GM23338 (cell line): ENCODE measurements at regions not wholly inside any gene's neighbourhood (a gene's known extent, or its start where the extent isn't known, plus 50 kb on each side); places are given as distances from the start of the nearest gene placed in this dataset.

Experiments used
- ATAC-seq: fragments of 200-7000 bp; cut with Tn5 transposase; 3 replicates; pipeline ENCODE4 v1.9.1; 2020
- DNase-seq: peaks from one replicate; pipeline ENCODE4 v3.0.0-alpha.2; 2015; ENCODE audit warnings: low spot score
- H2AFZ ChIP-seq: fragments of 200-600 bp; sonication (generic); 2 replicates; pipeline ENCODE4 v1.8.0; 2016; ENCODE audit warnings: antibody characterized with exemption, mild to moderate bottlenecking, moderate library complexity
- H3F3A ChIP-seq: fragments of 200-600 bp; sonication (generic); replicated peaks from 2 replicates; pipeline ENCODE4 v1.8.0; 2017; ENCODE audit warnings: antibody characterized with exemption, mixed run types, low read depth
- H3K27ac ChIP-seq: fragments of 200-600 bp; sonication (generic); 2 replicates; pipeline ENCODE4 v1.6.1; 2016; ENCODE audit warnings: low read depth
- H3K27me3 ChIP-seq: fragments of 200-600 bp; sonication (generic); 2 replicates; pipeline ENCODE4 v1.8.0; 2016; ENCODE audit warnings: mild to moderate bottlenecking, mixed run types, moderate library complexity; ENCODE audit not compliant: insufficient read depth
- H3K36me3 ChIP-seq: fragments of 200-600 bp; sonication (generic); 2 replicates; pipeline ENCODE4 v1.8.0; 2016; ENCODE audit warnings: mild to moderate bottlenecking; ENCODE audit not compliant: insufficient read depth
- H3K4me1 ChIP-seq: fragments of 200-600 bp; sonication (generic); 2 replicates; pipeline ENCODE4 v1.8.0; 2016; ENCODE audit warnings: mild to moderate bottlenecking, moderate library complexity; ENCODE audit not compliant: insufficient read depth
- H3K4me2 ChIP-seq: fragments of 200-600 bp; sonication (generic); 2 replicates; pipeline ENCODE4 v1.7.1; 2017; ENCODE audit warnings: mixed run types
- H3K4me3 ChIP-seq: fragments of 200-600 bp; sonication (generic); 2 replicates; pipeline ENCODE4 v1.6.1; 2016; ENCODE audit warnings: mixed run types
- H3K79me2 ChIP-seq: fragments of 200-600 bp; sonication (generic); replicated peaks from 2 replicates; pipeline ENCODE4 v1.8.0; 2017; ENCODE audit warnings: mild to moderate bottlenecking; ENCODE audit not compliant: insufficient read depth
- H3K9me2 ChIP-seq: fragments of 200-600 bp; sonication (generic); 2 replicates; pipeline ENCODE4 v1.8.0; 2017; ENCODE audit not compliant: insufficient read depth
- H4K20me1 ChIP-seq: fragments of 200-600 bp; sonication (generic); replicated peaks from 2 replicates; pipeline ENCODE4 v1.8.0; 2017; ENCODE audit warnings: mild to moderate bottlenecking; ENCODE audit not compliant: insufficient read depth
- H3K27ac Mint-ChIP-seq: 2 replicates; pipeline ENCODE4 v1.8.0; 2020; ENCODE audit warnings: inconsistent platforms, mild to moderate bottlenecking, moderate library complexity, mixed read lengths
- H3K27me3 Mint-ChIP-seq: 3 replicates; pipeline ENCODE4 v1.8.0; 2022; ENCODE audit warnings: low read depth, mild to moderate bottlenecking, moderate library complexity, mixed read lengths, inconsistent platforms; ENCODE audit not compliant: insufficient read depth, poor library complexity
- H3K36me3 Mint-ChIP-seq: 3 replicates; pipeline ENCODE4 v1.8.0; 2021; ENCODE audit warnings: low read depth, mild to moderate bottlenecking, inconsistent platforms, moderate library complexity, mixed read lengths
- H3K4me1 Mint-ChIP-seq: 3 replicates; pipeline ENCODE4 v1.8.0; 2020; ENCODE audit warnings: mild to moderate bottlenecking, inconsistent platforms, mixed read lengths
- H3K4me3 Mint-ChIP-seq: 3 replicates; pipeline ENCODE4 v1.8.0; 2021; ENCODE audit warnings: moderate library complexity, mild to moderate bottlenecking, inconsistent platforms, mixed read lengths
- H3K9me3 Mint-ChIP-seq: 3 replicates; pipeline ENCODE4 v1.8.0; 2020; ENCODE audit warnings: moderate library complexity, mild to moderate bottlenecking, inconsistent platforms, mixed read lengths
- CREB1 ChIP-seq: fragments of 250-450 bp; sonication (Bioruptor Pico); IDR thresholded peaks from 2 replicates; pipeline ENCODE4 v1.5.0; 2020; ENCODE audit warnings: low read depth, mild to moderate bottlenecking, moderate library complexity
- EZH2 ChIP-seq: fragments of 200-600 bp; sonication (generic); IDR thresholded peaks from one replicate; pipeline ENCODE4 v1.8.0; 2017; ENCODE audit warnings: antibody characterized with exemption, mild to moderate bottlenecking, low read depth; ENCODE audit not compliant: unreplicated experiment
- EZH2phosphoT487 ChIP-seq: fragments of 200-600 bp; sonication (generic); IDR thresholded peaks from one replicate; pipeline ENCODE4 v1.8.1; 2018; ENCODE audit warnings: antibody characterized with exemption; ENCODE audit not compliant: unreplicated experiment
- NANOG ChIP-seq: IDR thresholded peaks from 2 replicates; pipeline ENCODE4 v1.6.1; 2016; ENCODE audit warnings: antibody characterized with exemption, borderline replicate concordance
- POLR2AphosphoS5 ChIP-seq: IDR thresholded peaks from 2 replicates; pipeline ENCODE4 v1.6.1; 2016; ENCODE audit warnings: antibody characterized with exemption, low read depth
- STAT1 ChIP-seq: IDR thresholded peaks from one replicate; pipeline ENCODE4 v1.6.1; 2016; ENCODE audit warnings: antibody characterized with exemption; ENCODE audit not compliant: unreplicated experiment
- ZNF331 ChIP-seq: fragments of 250-450 bp; sonication (Bioruptor Pico); IDR thresholded peaks from 2 replicates; pipeline ENCODE4 v1.5.0; 2020; ENCODE audit warnings: low read depth, mild to moderate bottlenecking, moderate library complexity
- TF ChIP-seq, protein P1 (sequence below), 2 experiments: fragments of 200-600 bp in 1 of 2; sonication (generic) in 1 of 2; conservative IDR thresholded peaks; 2 replicates each; pipeline versions ENCODE4 v1.5.1 to v1.6.1; 2016 to 2017; ENCODE audit warnings: antibody characterized with exemption in 2 of 2, low read depth in 2 of 2, mild to moderate bottlenecking in 2 of 2, moderate library complexity in 1 of 2
- TF ChIP-seq, protein P2 (sequence below): IDR thresholded peaks from one replicate; pipeline ENCODE4 v1.6.1; 2018; ENCODE audit warnings: antibody characterized with exemption; ENCODE audit not compliant: unreplicated experiment

DNA sequence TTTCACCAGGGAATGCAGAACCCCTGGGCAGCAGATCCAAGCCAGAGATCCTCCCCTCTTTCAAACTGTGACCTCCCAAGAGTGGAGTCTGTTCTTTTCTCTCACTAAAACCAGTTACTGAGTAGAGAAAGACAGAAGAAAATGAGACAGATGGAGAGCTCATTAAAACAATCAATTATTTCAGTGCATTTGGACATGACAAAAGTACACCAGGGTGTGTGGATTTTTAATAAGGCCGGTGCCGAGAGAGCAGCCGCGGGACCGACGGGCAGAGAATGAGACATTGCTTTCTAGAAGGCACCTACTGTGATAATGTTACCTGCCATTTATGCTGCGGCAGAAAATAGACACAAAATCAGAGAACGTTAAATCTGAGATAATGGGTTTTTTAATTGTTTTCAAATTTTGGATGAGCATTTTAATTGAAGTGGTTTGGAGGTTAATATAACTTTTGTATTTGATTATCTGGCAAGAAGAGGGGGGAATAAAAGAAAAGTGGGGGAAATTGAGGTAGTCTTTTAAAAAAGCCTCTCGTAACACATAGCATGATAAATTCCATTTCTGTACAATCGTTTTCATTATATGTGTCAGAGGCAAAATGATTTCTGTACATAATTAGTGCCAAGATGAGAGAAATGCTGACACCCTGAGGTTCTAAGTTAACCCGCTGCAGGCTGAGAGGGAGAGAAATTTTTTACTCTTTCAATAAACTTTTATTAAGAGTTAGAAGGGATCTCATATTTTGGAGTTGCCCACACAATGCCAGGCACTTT lies 70.8 kb downstream of the HSPB8 start:
- Histone ChIP-seq H3K4me3 (no peak overlapping the region), H3K27ac (no peak overlapping the region), H3K27me3 (no peaks in the 10 kb centered on the region), H3K79me2 (no peaks in the 10 kb centered on the region), H3K4me1 (no peaks in the 10 kb centered on the region), H3K4me2 (no peak overlapping the region), H4K20me1 (no peaks in the 10 kb centered on the region), H3K36me3 (no peaks in the 10 kb centered on the region), H2AFZ (no peak overlapping the region), H3F3A (no peaks in the 10 kb centered on the region), H3K9me2 (no peaks in the 10 kb centered on the region)
- Mint-ChIP-seq H3K27ac (no peak overlapping the region), H3K4me1 (peaks cover 2% of the 10 kb centered on the region; the same call in 1 of the 3 replicates), H3K9me3 (no peaks in the 10 kb centered on the region), H3K36me3 (no peaks in the 10 kb centered on the region), H3K27me3 (peaks cover 4% of the 10 kb centered on the region), H3K4me3 (no peak overlapping the region)
- DNase-seq (no peak), ATAC-seq (no peak)
- TF ChIP-seq, protein P1, sequence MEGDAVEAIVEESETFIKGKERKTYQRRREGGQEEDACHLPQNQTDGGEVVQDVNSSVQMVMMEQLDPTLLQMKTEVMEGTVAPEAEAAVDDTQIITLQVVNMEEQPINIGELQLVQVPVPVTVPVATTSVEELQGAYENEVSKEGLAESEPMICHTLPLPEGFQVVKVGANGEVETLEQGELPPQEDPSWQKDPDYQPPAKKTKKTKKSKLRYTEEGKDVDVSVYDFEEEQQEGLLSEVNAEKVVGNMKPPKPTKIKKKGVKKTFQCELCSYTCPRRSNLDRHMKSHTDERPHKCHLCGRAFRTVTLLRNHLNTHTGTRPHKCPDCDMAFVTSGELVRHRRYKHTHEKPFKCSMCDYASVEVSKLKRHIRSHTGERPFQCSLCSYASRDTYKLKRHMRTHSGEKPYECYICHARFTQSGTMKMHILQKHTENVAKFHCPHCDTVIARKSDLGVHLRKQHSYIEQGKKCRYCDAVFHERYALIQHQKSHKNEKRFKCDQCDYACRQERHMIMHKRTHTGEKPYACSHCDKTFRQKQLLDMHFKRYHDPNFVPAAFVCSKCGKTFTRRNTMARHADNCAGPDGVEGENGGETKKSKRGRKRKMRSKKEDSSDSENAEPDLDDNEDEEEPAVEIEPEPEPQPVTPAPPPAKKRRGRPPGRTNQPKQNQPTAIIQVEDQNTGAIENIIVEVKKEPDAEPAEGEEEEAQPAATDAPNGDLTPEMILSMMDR (conservative IDR thresholded peaks at IDR 0.05; ENCODE audit: low read depth in 2 of 2), result no peak
- TF ChIP-seq EZH2 (no peak), NANOG (no peak), ZNF331 (CRISPR knock-in tag) (no peak)
- TF ChIP-seq, protein P2, sequence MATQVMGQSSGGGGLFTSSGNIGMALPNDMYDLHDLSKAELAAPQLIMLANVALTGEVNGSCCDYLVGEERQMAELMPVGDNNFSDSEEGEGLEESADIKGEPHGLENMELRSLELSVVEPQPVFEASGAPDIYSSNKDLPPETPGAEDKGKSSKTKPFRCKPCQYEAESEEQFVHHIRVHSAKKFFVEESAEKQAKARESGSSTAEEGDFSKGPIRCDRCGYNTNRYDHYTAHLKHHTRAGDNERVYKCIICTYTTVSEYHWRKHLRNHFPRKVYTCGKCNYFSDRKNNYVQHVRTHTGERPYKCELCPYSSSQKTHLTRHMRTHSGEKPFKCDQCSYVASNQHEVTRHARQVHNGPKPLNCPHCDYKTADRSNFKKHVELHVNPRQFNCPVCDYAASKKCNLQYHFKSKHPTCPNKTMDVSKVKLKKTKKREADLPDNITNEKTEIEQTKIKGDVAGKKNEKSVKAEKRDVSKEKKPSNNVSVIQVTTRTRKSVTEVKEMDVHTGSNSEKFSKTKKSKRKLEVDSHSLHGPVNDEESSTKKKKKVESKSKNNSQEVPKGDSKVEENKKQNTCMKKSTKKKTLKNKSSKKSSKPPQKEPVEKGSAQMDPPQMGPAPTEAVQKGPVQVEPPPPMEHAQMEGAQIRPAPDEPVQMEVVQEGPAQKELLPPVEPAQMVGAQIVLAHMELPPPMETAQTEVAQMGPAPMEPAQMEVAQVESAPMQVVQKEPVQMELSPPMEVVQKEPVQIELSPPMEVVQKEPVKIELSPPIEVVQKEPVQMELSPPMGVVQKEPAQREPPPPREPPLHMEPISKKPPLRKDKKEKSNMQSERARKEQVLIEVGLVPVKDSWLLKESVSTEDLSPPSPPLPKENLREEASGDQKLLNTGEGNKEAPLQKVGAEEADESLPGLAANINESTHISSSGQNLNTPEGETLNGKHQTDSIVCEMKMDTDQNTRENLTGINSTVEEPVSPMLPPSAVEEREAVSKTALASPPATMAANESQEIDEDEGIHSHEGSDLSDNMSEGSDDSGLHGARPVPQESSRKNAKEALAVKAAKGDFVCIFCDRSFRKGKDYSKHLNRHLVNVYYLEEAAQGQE, result no peak

DNA sequence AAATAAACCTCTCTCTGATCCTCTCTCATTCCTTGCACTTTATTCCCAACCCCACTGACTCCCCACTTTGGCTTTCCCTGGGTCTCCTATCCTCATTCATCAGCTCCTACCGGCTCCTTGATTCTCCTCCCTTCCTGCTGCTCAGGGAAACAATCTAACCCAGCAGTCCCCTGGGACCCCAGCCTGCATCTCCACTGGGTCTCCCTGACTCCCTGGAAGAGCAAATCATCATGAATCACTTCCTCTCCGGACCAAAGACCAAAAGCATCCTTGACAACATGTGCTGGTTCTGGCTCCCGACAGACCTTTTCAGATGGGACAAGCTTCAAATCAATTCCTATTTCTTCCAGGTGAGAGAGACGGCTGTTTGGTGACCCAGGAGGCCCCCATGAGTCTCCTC lies 76.6 kb downstream of the HSPB8 start:
- no peak overlapping the region for H2AFZ ChIP-seq
- no peaks in the 10 kb centered on the region for H3K36me3 ChIP-seq
- ATAC-seq (no peak), DNase-seq (no peak)
- no peaks in the 10 kb centered on the region for H3K4me1 ChIP-seq
- no peak overlapping the region for H3K27ac ChIP-seq
- no peak overlapping the region for H3K4me2 ChIP-seq
- Mint-ChIP-seq H3K27ac (no peak overlapping the region), H3K27me3 (peaks cover 9% of the 10 kb centered on the region), H3K9me3 (no peaks in the 10 kb centered on the region), H3K4me1 (no peaks in the 10 kb centered on the region), H3K4me3 (no peak overlapping the region), H3K36me3 (no peaks in the 10 kb centered on the region; the same call in 2 of the 3 replicates)
- no peaks in the 10 kb centered on the region for H3K9me2 ChIP-seq
- TF ChIP-seq, protein P2, result no peak
- TF ChIP-seq STAT1 (no peak), EZH2phosphoT487 (no peak), ZNF331 (CRISPR knock-in tag) (no peak), CREB1 (CRISPR knock-in tag) (no peak), POLR2AphosphoS5 (no peak)
- H3K79me2 ChIP-seq, result no peaks in the 10 kb centered on the region
- H3K27me3 ChIP-seq, result no peaks in the 10 kb centered on the region
- H3K4me3 ChIP-seq, result no peak overlapping the region
- no peaks in the 10 kb centered on the region for H3F3A ChIP-seq
- no peaks in the 10 kb centered on the region for H4K20me1 ChIP-seq
